ENCODE measurements at regions not wholly inside any gene's neighbourhood (a gene's known extent, or its start where the extent isn't known, plus 50 kb on each side); places are given as distances from the start of the nearest gene placed in this dataset.

DNA sequence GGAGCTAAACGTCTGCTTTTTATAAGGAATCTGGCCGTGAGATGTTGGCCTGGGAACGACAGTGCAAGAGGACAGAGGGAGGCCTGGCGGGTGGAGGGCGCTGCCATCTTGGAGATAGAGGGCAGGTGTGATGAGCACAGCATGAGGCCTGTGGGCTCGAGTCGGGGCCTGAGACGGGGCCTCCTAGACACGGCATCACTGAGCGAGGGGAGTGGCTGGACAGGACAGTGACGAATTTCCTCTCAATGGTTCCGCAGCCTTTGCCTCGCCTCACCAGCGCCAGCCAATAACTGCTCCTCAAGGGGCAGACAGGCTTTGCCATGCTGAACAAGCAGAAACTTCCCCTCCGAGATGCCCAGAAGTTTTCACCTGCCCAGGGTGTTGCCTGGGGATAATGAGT, 376.7 kb downstream of the THBS2 start:
- no peaks in the 10 kb centered on the region for H3K36me3 ChIP-seq
- WGBS, 4 donors, result 67 to 86% (median 82%) methylated on average over 15 of the region's 15 CpGs
- H3K27me3 ChIP-seq, result peaks cover 0 to 9% (median 3%) of the 10 kb centered on the region in 9 donors
- H3K4me1 ChIP-seq, result no peaks in the 10 kb centered on the region
- H3K9me3 ChIP-seq, result no peaks in the 10 kb centered on the region
- intact Hi-C loops (cut with DNase I), result loop anchor here in 1 of 10 donors (10.0 kb wide), 1 partner anchor 712 kb away; no protein-coding TSS in a partner anchor
- no peak for TF ChIP-seq POLR2A (IDR thresholded peaks at IDR 0.05)
- no peak overlapping the region for H3K4me3 ChIP-seq
- no peak overlapping the region for H3K27ac ChIP-seq
- ATAC-seq (no peak), DNase-seq (no peak)

DNA sequence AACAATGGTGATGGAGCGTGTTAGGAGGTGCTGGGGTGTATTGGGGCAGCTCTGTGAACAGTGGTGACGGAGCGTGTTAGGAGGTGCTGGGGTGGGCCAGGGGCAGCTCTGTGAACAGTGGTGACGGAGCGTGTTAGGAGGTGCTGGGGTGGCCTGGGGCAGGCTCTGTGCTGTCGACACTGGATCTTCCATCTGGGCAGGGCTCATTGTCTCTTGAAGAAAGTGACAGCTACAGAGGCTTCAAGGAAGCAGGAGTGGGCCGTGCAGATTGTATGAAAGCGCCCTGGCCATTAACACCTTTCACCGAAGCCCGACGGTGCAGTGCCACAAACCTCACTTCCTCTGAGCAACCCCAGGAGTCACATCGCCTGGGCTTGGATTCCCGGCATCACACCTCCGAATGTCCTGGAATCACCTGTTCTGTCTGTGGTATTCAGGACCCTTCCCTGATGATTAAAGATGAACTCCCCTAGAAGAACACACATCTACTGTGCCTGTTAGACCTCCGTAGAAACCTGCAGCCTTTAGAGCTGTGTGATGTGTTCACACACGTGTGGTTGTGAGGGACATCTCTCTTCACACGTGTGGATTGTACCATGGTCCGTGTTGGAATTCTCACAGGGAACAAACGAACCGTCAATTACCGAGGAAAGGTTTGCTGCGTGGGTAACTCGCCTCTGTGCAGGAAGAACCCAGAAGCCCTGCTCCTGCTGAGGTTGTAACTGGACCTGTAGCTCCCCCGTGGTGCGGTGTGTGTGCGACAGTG, 377.7 kb downstream of the THBS2 start:
- no peaks in the 10 kb centered on the region for H3K9me3 ChIP-seq
- 89 to 94% (median 92%) methylated on average over 26 of the region's 26 CpGs for WGBS, 4 donors
- H3K4me1 ChIP-seq, result no peaks in the 10 kb centered on the region
- no peak for ATAC-seq
- H3K4me3 ChIP-seq, result no peak overlapping the region
- H3K27ac ChIP-seq, result no peak overlapping the region
- peaks cover 0 to 9% (median under 1%) of the 10 kb centered on the region in 9 donors for H3K27me3 ChIP-seq
- DNase-seq, result no peak
- H3K36me3 ChIP-seq, result no peaks in the 10 kb centered on the region
- TF ChIP-seq POLR2A (IDR thresholded peaks at IDR 0.05), result no peak
- TF ChIP-seq, protein P1, sequence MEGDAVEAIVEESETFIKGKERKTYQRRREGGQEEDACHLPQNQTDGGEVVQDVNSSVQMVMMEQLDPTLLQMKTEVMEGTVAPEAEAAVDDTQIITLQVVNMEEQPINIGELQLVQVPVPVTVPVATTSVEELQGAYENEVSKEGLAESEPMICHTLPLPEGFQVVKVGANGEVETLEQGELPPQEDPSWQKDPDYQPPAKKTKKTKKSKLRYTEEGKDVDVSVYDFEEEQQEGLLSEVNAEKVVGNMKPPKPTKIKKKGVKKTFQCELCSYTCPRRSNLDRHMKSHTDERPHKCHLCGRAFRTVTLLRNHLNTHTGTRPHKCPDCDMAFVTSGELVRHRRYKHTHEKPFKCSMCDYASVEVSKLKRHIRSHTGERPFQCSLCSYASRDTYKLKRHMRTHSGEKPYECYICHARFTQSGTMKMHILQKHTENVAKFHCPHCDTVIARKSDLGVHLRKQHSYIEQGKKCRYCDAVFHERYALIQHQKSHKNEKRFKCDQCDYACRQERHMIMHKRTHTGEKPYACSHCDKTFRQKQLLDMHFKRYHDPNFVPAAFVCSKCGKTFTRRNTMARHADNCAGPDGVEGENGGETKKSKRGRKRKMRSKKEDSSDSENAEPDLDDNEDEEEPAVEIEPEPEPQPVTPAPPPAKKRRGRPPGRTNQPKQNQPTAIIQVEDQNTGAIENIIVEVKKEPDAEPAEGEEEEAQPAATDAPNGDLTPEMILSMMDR (IDR thresholded peaks at IDR 0.05), result no peak
- intact Hi-C loops (cut with DNase I), result loop anchor here in 1 of 10 donors (10.0 kb wide), 1 partner anchor 711 kb away; no protein-coding TSS in a partner anchor

DNA sequence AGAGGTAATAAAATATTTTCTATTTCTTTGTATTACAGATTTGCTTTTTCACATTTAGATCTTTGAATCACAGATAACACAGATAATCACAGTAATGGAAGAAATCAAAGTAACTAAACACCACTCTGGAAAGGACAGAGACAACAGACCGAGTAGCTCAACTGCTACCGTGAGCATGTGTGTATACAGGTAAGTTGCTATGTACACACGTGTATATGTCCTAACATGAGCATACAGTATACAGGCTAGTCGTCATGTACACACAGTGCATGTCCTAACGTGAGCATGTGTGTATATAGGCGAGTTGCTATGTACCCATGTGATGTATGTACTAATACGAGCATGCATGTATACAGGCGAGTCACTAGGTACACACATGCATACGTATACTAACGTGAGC, 379.0 kb downstream of the THBS2 start:
- H3K9me3 ChIP-seq, result no peaks in the 10 kb centered on the region
- no peak for TF ChIP-seq POLR2A (IDR thresholded peaks at IDR 0.05)
- H3K36me3 ChIP-seq, result no peaks in the 10 kb centered on the region
- H3K27ac ChIP-seq, result no peak overlapping the region
- H3K27me3 ChIP-seq, result peaks cover 0 to 9% (median 0%) of the 10 kb centered on the region in 9 donors
- H3K4me1 ChIP-seq, result no peaks in the 10 kb centered on the region
- no peak for ATAC-seq
- intact Hi-C loops (cut with DNase I), result loop anchor here in 1 of 10 donors (10.0 kb wide), 1 partner anchor 710 kb away; no protein-coding TSS in a partner anchor
- WGBS, 4 donors, result 91 to 94% (median 92%) methylated on average over 10 of the region's 10 CpGs
- no peak for DNase-seq
- no peak overlapping the region for H3K4me3 ChIP-seq

DNA sequence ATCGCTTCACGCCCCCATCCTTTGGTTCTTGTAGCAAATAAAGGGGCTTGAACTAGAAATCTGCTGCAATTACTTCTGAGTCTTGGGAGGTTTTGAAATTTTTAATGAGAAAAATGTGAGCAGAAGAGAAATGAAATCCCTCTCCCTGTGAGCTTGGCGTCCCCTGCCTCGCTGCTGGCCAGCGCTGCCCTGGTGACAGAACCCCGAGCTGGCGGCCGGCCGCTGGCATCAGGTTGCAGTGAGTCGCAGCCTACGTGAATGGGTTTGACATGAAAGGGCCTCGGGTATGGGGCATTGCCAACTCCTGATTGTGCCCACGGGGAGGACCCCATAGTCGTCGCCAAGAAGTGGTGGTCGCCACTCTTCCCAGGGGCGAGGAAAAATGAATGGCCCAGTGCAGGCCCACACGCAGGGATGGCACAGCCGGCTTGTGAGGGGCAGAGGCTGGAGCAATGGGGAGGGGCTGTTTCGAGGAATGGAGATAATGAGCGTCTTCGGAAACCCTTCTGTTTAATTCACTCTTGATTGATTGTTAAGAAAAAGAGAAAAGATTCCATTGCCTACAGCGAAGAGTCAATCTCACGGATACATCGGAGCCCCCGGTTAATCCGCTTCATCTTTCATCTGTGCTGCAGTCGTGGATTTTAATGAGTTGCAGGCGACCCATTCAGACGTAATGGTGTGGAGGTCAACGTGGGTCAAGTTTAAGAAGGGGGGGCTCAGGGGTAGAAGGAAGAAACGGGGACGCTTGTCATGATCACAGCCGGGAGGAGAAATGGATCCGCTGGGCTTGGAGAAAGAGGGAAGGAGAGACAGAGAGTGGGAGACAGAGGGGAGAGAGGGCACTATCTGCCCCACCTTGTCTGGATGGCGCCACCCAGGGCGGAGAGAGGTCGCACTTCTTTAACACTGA, 380.1 kb downstream of the THBS2 start:
- H3K4me1 ChIP-seq, result no peaks in the 10 kb centered on the region
- WGBS, 4 donors, result 85 to 90% (median 87%) methylated on average over 38 of the region's 38 CpGs
- no peak overlapping the region for H3K4me3 ChIP-seq
- no peak overlapping the region for H3K27ac ChIP-seq
- TF ChIP-seq, protein P1 (IDR thresholded peaks at IDR 0.05), result no peak
- no peak for TF ChIP-seq POLR2A (IDR thresholded peaks at IDR 0.05)
- intact Hi-C loops (cut with DNase I), result loop anchor here in 1 of 10 donors (10.0 kb wide), 1 partner anchor 709 kb away; no protein-coding TSS in a partner anchor
- ATAC-seq (no peak), DNase-seq (no peak)
- H3K27me3 ChIP-seq, result peaks cover 0 to 9% (median 0%) of the 10 kb centered on the region in 9 donors
- H3K9me3 ChIP-seq, result no peaks in the 10 kb centered on the region
- no peaks in the 10 kb centered on the region for H3K36me3 ChIP-seq

All from heart left ventricle (tissue), 16 donors.